ENCODE measurements at regions not wholly inside any gene's neighbourhood (a gene's known extent, or its start where the extent isn't known, plus 50 kb on each side); places are given as distances from the start of the nearest gene placed in this dataset.

- no peaks in the 10 kb centered on the region for H3K27me3 ChIP-seq (ENCODE audit: insufficient read depth, poor library complexity, severe bottlenecking)
- TF ChIP-seq POLR2AphosphoS5 (IDR thresholded peaks at IDR 0.05; ENCODE audit: low read depth): no peak
- no peak for TF ChIP-seq SPI1 (IDR thresholded peaks at IDR 0.05; ENCODE audit: borderline replicate concordance, low read depth)
- TF ChIP-seq REST (IDR thresholded peaks at IDR 0.05; ENCODE audit: insufficient replicate concordance, low read depth): no peak
- TF ChIP-seq CTCF (IDR thresholded peaks at IDR 0.05; ENCODE audit: insufficient read depth, low read length): no peak
- TF ChIP-seq GABPA (IDR thresholded peaks at IDR 0.05; ENCODE audit: low read depth): no peak
- no peak overlapping the region for H3K27ac ChIP-seq (replicated peaks)
- no peak overlapping the region for H3K4me3 ChIP-seq (replicated peaks; ENCODE audit: insufficient read depth, low read length)
- no peak for DNase-seq (ENCODE audit: low read depth in 1 of 2, low spot score in 1 of 2)
Observed at GRCh38 chr3:102664126-102664525, 229.3 kb downstream of the ZPLD1 start.

- no peak for TF ChIP-seq GABPA (IDR thresholded peaks at IDR 0.05; ENCODE audit: low read depth)
- no peak for TF ChIP-seq CTCF (IDR thresholded peaks at IDR 0.05; ENCODE audit: insufficient read depth, low read length)
- TF ChIP-seq POLR2AphosphoS5 (IDR thresholded peaks at IDR 0.05; ENCODE audit: low read depth): no peak
- no peak for TF ChIP-seq SPI1 (IDR thresholded peaks at IDR 0.05; ENCODE audit: borderline replicate concordance, low read depth)
- no peak for TF ChIP-seq REST (IDR thresholded peaks at IDR 0.05; ENCODE audit: insufficient replicate concordance, low read depth)
- no peak for DNase-seq (ENCODE audit: low read depth in 1 of 2, low spot score in 1 of 2)
- no peak overlapping the region for H3K4me3 ChIP-seq (replicated peaks; ENCODE audit: insufficient read depth, low read length)
- H3K27me3 ChIP-seq (ENCODE audit: insufficient read depth, poor library complexity, severe bottlenecking): no peaks in the 10 kb centered on the region
- H3K27ac ChIP-seq (replicated peaks): no peak overlapping the region
Observed at GRCh38 chr3:102665183-102665582, 230.4 kb downstream of the ZPLD1 start.

- no peak for DNase-seq (ENCODE audit: low read depth in 1 of 2, low spot score in 1 of 2)
- H3K27ac ChIP-seq (replicated peaks): no peak overlapping the region
- TF ChIP-seq REST (IDR thresholded peaks at IDR 0.05; ENCODE audit: insufficient replicate concordance, low read depth) (no peak), POLR2AphosphoS5 (IDR thresholded peaks at IDR 0.05; ENCODE audit: low read depth) (no peak), CTCF (IDR thresholded peaks at IDR 0.05; ENCODE audit: insufficient read depth, low read length) (no peak), GABPA (IDR thresholded peaks at IDR 0.05; ENCODE audit: low read depth) (no peak), SPI1 (IDR thresholded peaks at IDR 0.05; ENCODE audit: borderline replicate concordance, low read depth) (no peak)
Observed at GRCh38 chr3:102668247-102668646, 233.4 kb downstream of the ZPLD1 start.

More at GRCh38 chr3:102668247-102668646, 233.4 kb downstream of the ZPLD1 start:
- Histone ChIP-seq H3K4me3 (replicated peaks; ENCODE audit: insufficient read depth, low read length) (no peak overlapping the region), H3K27me3 (ENCODE audit: insufficient read depth, poor library complexity, severe bottlenecking) (no peaks in the 10 kb centered on the region)

All from HL-60 (cell line).